ENCODE measurements at regions not wholly inside any gene's neighbourhood (a gene's known extent, or its start where the extent isn't known, plus 50 kb on each side); places are given as distances from the start of the nearest gene placed in this dataset.

- TF ChIP-seq CTCF (IDR thresholded peaks at IDR 0.05; ENCODE audit: control extremely low read depth in 1 of 3, insufficient read depth in 1 of 3, low read depth in 1 of 3, low read length in 3 of 3): no peak
- no peak for TF ChIP-seq EP300 (IDR thresholded peaks at IDR 0.05; ENCODE audit: borderline replicate concordance in 1 of 2, low read depth in 2 of 2, low read length in 2 of 2)
- no peak for TF ChIP-seq CEBPB (IDR thresholded peaks at IDR 0.05; ENCODE audit: low read depth, low read length)
- no peak for TF ChIP-seq YY1 (IDR thresholded peaks at IDR 0.05; ENCODE audit: low read depth, low read length)
- no peak for TF ChIP-seq TBP (IDR thresholded peaks at IDR 0.05; ENCODE audit: low read depth, low read length)
- no peak for TF ChIP-seq SIN3A (conservative IDR thresholded peaks at IDR 0.05 in 1 of 2, IDR thresholded peaks at IDR 0.05 in 1 of 2; ENCODE audit: low read depth in 1 of 2, low read length in 2 of 2)
Measured at GRCh38 chr9:26335116-26335515, 557.5 kb downstream of the CAAP1 start.
